Caco-2 (cell line): ENCODE measurements at regions not wholly inside any gene's neighbourhood (a gene's known extent, or its start where the extent isn't known, plus 50 kb on each side); places are given as distances from the start of the nearest gene placed in this dataset.

ENCODE experiments used
- BruUV-seq: library from RNA; stranded (reverse); fragments of 400-500 nt; replicated peaks from 2 replicates; lab custom pipeline; 2021; lab: Mats Ljungman, UMichigan
- CTCF ChIA-PET: fragments of 300-600 bp; sonication (Branson Sonifier 250); formaldehyde crosslinking; loops from one replicate; lab custom pipeline; 2022; ENCODE audit warnings: antibody characterized with exemption; lab: Charles Lee
- POLR2A ChIA-PET: fragments of 300-600 bp; sonication (Branson Sonifier 250); formaldehyde crosslinking; loops from one replicate; lab custom pipeline; 2022; ENCODE audit warnings: antibody characterized with exemption; lab: Charles Lee
- DNase-seq, 2 experiments: peaks; one replicate each; pipeline versions ENCODE4 v3.0.0 to v3.0.0-alpha.2; 2020 to 2022
- H3K27me3 ChIP-seq: replicated peaks from 2 replicates; pipeline ENCODE4 v1.6.0; 2011; ENCODE audit warnings: low read length; ENCODE audit not compliant: control insufficient read depth, insufficient read depth
- H3K36me3 ChIP-seq: 2 replicates; pipeline ENCODE4 v1.5.1; 2011; ENCODE audit warnings: low read length; ENCODE audit not compliant: control insufficient read depth, insufficient read depth
- H3K4me1 ChIP-seq: fragments of 250-450 bp; sonication (Bioruptor Pico); 2 replicates; pipeline ENCODE4 v1.5.1; 2020; ENCODE audit warnings: mild to moderate bottlenecking
- H3K4me3 ChIP-seq: 2 replicates; pipeline ENCODE4 v1.5.1; 2011; ENCODE audit warnings: low read depth, mild to moderate bottlenecking, control low read depth, low read length
- H3K9me3 ChIP-seq: fragments of 250-450 bp; sonication (Bioruptor Pico); 2 replicates; pipeline ENCODE4 v1.5.1; 2020; ENCODE audit warnings: mild to moderate bottlenecking, moderate library complexity
- H3K27ac Mint-ChIP-seq: one replicate; pipeline ENCODE4 v1.8.0; 2022; ENCODE audit warnings: mixed read lengths; ENCODE audit not compliant: unreplicated experiment
- H3K27me3 Mint-ChIP-seq: one replicate; pipeline ENCODE4 v1.8.0; 2022; ENCODE audit warnings: mixed read lengths; ENCODE audit not compliant: insufficient read depth, unreplicated experiment
- H3K36me3 Mint-ChIP-seq: one replicate; pipeline ENCODE4 v1.8.0; 2022; ENCODE audit warnings: mild to moderate bottlenecking, mixed read lengths; ENCODE audit not compliant: insufficient read depth, unreplicated experiment
- H3K4me1 Mint-ChIP-seq: one replicate; pipeline ENCODE4 v1.8.0; 2022; ENCODE audit warnings: low read depth, mixed read lengths; ENCODE audit not compliant: unreplicated experiment
- H3K4me3 Mint-ChIP-seq: one replicate; pipeline ENCODE4 v1.8.0; 2022; ENCODE audit warnings: mild to moderate bottlenecking, moderate library complexity, mixed read lengths; ENCODE audit not compliant: unreplicated experiment
- H3K9me3 Mint-ChIP-seq: one replicate; pipeline ENCODE4 v1.8.0; 2022; ENCODE audit warnings: mixed read lengths; ENCODE audit not compliant: unreplicated experiment
- CTCF ChIP-seq, 2 experiments: fragments of 200-600 bp in 1 of 2; IDR thresholded peaks; 1 replicate in 1 of 2; 2 replicates in 1 of 2; pipeline versions ENCODE4 v1.5.1 to v1.8.0; 2011 to 2022; ENCODE audit warnings: antibody characterized with exemption in 1 of 2, control low read depth in 1 of 2, inconsistent platforms in 1 of 2, low read depth in 1 of 2, low read length in 1 of 2, mild to moderate bottlenecking in 1 of 2, moderate library complexity in 1 of 2; ENCODE audit not compliant: insufficient read depth in 1 of 2, severe bottlenecking in 1 of 2, unreplicated experiment in 1 of 2
- intact Hi-C: fragments of 100-400 bp; cut with micrococcal nuclease; formaldehyde crosslinking; loops from one replicate; pipeline ENCODE4 v1.10.0; 2022; ENCODE audit not compliant: unreplicated experiment

- POLR2A ChIA-PET = no interaction called here
- H3K9me3 ChIP-seq = no peaks in the 10 kb centered on the region
- intact Hi-C loops = no loop called here
- BruUV-seq = no TSS peak
- no peak for DNase-seq
- no peak overlapping the region for H3K27ac Mint-ChIP-seq
- H3K4me1 ChIP-seq = no peaks in the 10 kb centered on the region
- H3K9me3 Mint-ChIP-seq = peaks cover 6% of the 10 kb centered on the region
- H3K4me3 ChIP-seq = no peak overlapping the region
- no peaks in the 10 kb centered on the region for H3K27me3 ChIP-seq
- no peaks in the 10 kb centered on the region for H3K27me3 Mint-ChIP-seq
- H3K4me1 Mint-ChIP-seq = no peaks in the 10 kb centered on the region
- CTCF ChIA-PET = no interaction called here
- H3K36me3 Mint-ChIP-seq = peaks cover 4% of the 10 kb centered on the region
- H3K36me3 ChIP-seq = no peaks in the 10 kb centered on the region
- no peak for TF ChIP-seq CTCF (IDR thresholded peaks at IDR 0.05; ENCODE audit: insufficient read depth in 1 of 2, low read depth in 1 of 2, low read length in 1 of 2, severe bottlenecking in 1 of 2, unreplicated experiment in 1 of 2)
- H3K4me3 Mint-ChIP-seq = no peak overlapping the region
These were observed 214.3 kb upstream of the SEMA6A start for GRCh38 chr5:116788851-116789403.

GRCh38 chr5:116787570-116787969 lies 212.9 kb upstream of the SEMA6A start:
- ChIA-PET CTCF (no interaction called here), POLR2A (no interaction called here)
- no peaks in the 10 kb centered on the region for H3K9me3 ChIP-seq
- Mint-ChIP-seq H3K9me3 (peaks cover 13% of the 10 kb centered on the region), H3K4me3 (no peak overlapping the region), H3K27ac (no peak overlapping the region), H3K36me3 (peaks cover 6% of the 10 kb centered on the region), H3K27me3 (no peaks in the 10 kb centered on the region), H3K4me1 (no peaks in the 10 kb centered on the region)
- no peak overlapping the region for H3K4me3 ChIP-seq
- no peak for TF ChIP-seq CTCF (IDR thresholded peaks at IDR 0.05; ENCODE audit: insufficient read depth in 1 of 2, low read depth in 1 of 2, low read length in 1 of 2, severe bottlenecking in 1 of 2, unreplicated experiment in 1 of 2)
- intact Hi-C loops = no loop called here
- no peaks in the 10 kb centered on the region for H3K36me3 ChIP-seq
- H3K27me3 ChIP-seq = no peaks in the 10 kb centered on the region
- DNase-seq = no peak
- BruUV-seq = no TSS peak
- no peaks in the 10 kb centered on the region for H3K4me1 ChIP-seq

GRCh38 chr5:116785106-116785505 lies 210.5 kb upstream of the SEMA6A start:
- Mint-ChIP-seq H3K4me1 (no peaks in the 10 kb centered on the region), H3K36me3 (peaks cover 6% of the 10 kb centered on the region), H3K27me3 (no peaks in the 10 kb centered on the region), H3K4me3 (no peak overlapping the region), H3K27ac (no peak overlapping the region), H3K9me3 (peaks cover 13% of the 10 kb centered on the region)
- Histone ChIP-seq H3K9me3 (no peaks in the 10 kb centered on the region), H3K27me3 (no peaks in the 10 kb centered on the region), H3K4me3 (no peak overlapping the region), H3K36me3 (no peaks in the 10 kb centered on the region), H3K4me1 (no peaks in the 10 kb centered on the region)
- no peak for DNase-seq
- ChIA-PET POLR2A (no interaction called here), CTCF (no interaction called here)
- no TSS peak for BruUV-seq
- no peak for TF ChIP-seq CTCF (IDR thresholded peaks at IDR 0.05; ENCODE audit: insufficient read depth in 1 of 2, low read depth in 1 of 2, low read length in 1 of 2, severe bottlenecking in 1 of 2, unreplicated experiment in 1 of 2)
- intact Hi-C loops = no loop called here
